K562 (cell line): ENCODE measurements at regions not wholly inside any gene's neighbourhood (a gene's known extent, or its start where the extent isn't known, plus 50 kb on each side); places are given as distances from the start of the nearest gene placed in this dataset.

Source experiments
- DMBX1 ChIP-seq: fragments of 250-450 bp; sonication (Bioruptor Pico); IDR thresholded peaks from 2 replicates; pipeline ENCODE4 v1.8.0; 2022; ENCODE audit warnings: inconsistent platforms, mild to moderate bottlenecking, moderate library complexity, borderline replicate concordance
- EGR1 ChIP-seq: fragments of 450-650 bp; conservative IDR thresholded peaks from 2 replicates; pipeline ENCODE4 v1.6.1; 2017; ENCODE audit warnings: mild to moderate bottlenecking
- HSF4 ChIP-seq: fragments of 250-450 bp; sonication (Bioruptor Pico); IDR thresholded peaks from 2 replicates; pipeline ENCODE4 v2.1.2; 2022; ENCODE audit warnings: mild to moderate bottlenecking, moderate library complexity, borderline replicate concordance
- PPARD ChIP-seq: fragments of 250-450 bp; sonication (Bioruptor Pico); IDR thresholded peaks from 2 replicates; pipeline ENCODE4 v1.8.0; 2022; ENCODE audit warnings: inconsistent platforms, mild to moderate bottlenecking, moderate library complexity
- RFX7 ChIP-seq: fragments of 250-450 bp; sonication (Bioruptor Pico); IDR thresholded peaks from 2 replicates; pipeline ENCODE4 v1.5.1; 2021; ENCODE audit warnings: mild to moderate bottlenecking
- SIX5 ChIP-seq, 2 experiments: IDR thresholded peaks; 2 replicates each; pipeline ENCODE4 v1.6.1; 2011; ENCODE audit warnings: low read length in 2 of 2, borderline replicate concordance in 1 of 2, low read depth in 1 of 2, mild to moderate bottlenecking in 1 of 2, moderate library complexity in 1 of 2; ENCODE audit not compliant: insufficient read depth in 1 of 2
- ZNF77 ChIP-seq: fragments of 250-450 bp; sonication (Bioruptor Pico); IDR thresholded peaks from 2 replicates; pipeline ENCODE4 v1.5.0; 2020
- ZNF778 ChIP-seq: fragments of 450-650 bp; formaldehyde crosslinking; IDR thresholded peaks from 2 replicates; pipeline ENCODE4 v1.4.0; 2020; ENCODE audit warnings: mild to moderate bottlenecking, moderate library complexity
- TF ChIP-seq, protein P1 (sequence below), 2 experiments: fragments of 450-650 bp in 1 of 2; sonication (generic) in 1 of 2; formaldehyde crosslinking in 1 of 2; IDR thresholded peaks; 2 replicates each; pipeline versions ENCODE4 v1.7.1 to v1.9.0; 2016 to 2022; ENCODE audit warnings: inconsistent platforms in 1 of 2, mild to moderate bottlenecking in 1 of 2, missing genetic modification reagents in 1 of 2
- TF ChIP-seq, protein P2 (sequence below): fragments of 250-450 bp; sonication (Bioruptor Pico); IDR thresholded peaks from 2 replicates; pipeline ENCODE4 v1.5.0; 2020; ENCODE audit warnings: mild to moderate bottlenecking
- TF ChIP-seq, protein P3 (sequence below): fragments of 250-450 bp; sonication (Bioruptor Pico); IDR thresholded peaks from 2 replicates; pipeline ENCODE4 v1.4.0; 2020; ENCODE audit warnings: mild to moderate bottlenecking

DNA sequence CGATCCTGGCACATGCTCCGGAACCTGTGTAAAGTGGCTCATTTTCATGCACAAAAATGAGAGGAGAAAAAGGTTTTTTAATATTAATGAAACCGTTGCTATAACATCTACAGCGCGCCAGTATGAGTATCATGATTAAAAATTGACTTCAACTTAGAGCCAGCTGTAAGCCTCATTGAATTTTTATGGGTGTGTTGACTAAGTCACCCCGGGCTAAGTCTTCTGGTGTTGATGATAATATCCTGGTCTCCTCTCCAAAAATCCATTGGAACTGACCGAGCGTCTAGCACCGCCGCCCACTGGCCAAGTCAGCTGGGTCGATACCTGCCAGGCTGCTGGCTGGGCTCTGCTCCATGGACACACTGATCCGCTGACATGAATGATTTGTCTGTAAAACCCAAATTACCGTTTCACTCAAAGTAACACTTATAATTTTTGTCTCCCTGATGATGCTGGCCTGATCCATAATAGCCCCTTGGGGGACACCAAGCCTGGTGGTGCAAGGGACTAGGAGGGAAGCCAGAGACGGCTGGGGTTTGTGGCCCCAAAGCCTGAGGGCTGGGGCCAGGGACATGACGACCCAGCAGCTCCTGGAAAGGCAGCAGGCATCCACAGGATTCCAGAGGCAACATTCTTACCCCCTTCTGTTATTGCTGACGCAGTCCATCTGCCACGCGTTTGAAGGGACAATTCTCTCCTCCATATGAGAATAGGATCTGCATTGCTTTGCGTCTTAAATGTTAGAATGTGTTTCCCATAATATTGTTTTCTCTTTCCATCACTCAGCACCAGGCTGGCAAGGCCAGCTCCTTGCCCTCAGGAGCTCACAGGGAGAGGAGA is 131.0 kb upstream of the PPP2R2D start (continued):
- TF ChIP-seq, protein P1, sequence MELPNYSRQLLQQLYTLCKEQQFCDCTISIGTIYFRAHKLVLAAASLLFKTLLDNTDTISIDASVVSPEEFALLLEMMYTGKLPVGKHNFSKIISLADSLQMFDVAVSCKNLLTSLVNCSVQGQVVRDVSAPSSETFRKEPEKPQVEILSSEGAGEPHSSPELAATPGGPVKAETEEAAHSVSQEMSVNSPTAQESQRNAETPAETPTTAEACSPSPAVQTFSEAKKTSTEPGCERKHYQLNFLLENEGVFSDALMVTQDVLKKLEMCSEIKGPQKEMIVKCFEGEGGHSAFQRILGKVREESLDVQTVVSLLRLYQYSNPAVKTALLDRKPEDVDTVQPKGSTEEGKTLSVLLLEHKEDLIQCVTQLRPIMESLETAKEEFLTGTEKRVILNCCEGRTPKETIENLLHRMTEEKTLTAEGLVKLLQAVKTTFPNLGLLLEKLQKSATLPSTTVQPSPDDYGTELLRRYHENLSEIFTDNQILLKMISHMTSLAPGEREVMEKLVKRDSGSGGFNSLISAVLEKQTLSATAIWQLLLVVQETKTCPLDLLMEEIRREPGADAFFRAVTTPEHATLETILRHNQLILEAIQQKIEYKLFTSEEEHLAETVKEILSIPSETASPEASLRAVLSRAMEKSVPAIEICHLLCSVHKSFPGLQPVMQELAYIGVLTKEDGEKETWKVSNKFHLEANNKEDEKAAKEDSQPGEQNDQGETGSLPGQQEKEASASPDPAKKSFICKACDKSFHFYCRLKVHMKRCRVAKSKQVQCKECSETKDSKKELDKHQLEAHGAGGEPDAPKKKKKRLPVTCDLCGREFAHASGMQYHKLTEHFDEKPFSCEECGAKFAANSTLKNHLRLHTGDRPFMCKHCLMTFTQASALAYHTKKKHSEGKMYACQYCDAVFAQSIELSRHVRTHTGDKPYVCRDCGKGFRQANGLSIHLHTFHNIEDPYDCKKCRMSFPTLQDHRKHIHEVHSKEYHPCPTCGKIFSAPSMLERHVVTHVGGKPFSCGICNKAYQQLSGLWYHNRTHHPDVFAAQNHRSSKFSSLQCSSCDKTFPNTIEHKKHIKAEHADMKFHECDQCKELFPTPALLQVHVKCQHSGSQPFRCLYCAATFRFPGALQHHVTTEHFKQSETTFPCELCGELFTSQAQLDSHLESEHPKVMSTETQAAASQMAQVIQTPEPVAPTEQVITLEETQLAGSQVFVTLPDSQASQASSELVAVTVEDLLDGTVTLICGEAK (IDR thresholded peaks at IDR 0.05), result no peak
- TF ChIP-seq, protein P1 (CRISPR knock-in tag; IDR thresholded peaks at IDR 0.05), result no peak
- TF ChIP-seq, protein P2, sequence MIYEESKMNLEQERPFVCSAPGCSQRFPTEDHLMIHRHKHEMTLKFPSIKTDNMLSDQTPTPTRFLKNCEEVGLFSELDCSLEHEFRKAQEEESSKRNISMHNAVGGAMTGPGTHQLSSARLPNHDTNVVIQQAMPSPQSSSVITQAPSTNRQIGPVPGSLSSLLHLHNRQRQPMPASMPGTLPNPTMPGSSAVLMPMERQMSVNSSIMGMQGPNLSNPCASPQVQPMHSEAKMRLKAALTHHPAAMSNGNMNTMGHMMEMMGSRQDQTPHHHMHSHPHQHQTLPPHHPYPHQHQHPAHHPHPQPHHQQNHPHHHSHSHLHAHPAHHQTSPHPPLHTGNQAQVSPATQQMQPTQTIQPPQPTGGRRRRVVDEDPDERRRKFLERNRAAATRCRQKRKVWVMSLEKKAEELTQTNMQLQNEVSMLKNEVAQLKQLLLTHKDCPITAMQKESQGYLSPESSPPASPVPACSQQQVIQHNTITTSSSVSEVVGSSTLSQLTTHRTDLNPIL (CRISPR knock-in tag), result no peak
- TF ChIP-seq RFX7 (CRISPR knock-in tag), result no peak
- no peak for TF ChIP-seq PPARD (CRISPR knock-in tag)
- TF ChIP-seq, protein P3, sequence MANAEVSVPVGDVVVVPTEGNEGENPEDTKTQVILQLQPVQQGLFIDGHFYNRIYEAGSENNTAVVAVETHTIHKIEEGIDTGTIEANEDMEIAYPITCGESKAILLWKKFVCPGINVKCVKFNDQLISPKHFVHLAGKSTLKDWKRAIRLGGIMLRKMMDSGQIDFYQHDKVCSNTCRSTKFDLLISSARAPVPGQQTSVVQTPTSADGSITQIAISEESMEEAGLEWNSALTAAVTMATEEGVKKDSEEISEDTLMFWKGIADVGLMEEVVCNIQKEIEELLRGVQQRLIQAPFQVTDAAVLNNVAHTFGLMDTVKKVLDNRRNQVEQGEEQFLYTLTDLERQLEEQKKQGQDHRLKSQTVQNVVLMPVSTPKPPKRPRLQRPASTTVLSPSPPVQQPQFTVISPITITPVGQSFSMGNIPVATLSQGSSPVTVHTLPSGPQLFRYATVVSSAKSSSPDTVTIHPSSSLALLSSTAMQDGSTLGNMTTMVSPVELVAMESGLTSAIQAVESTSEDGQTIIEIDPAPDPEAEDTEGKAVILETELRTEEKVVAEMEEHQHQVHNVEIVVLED (CRISPR knock-in tag), result no peak
- TF ChIP-seq HSF4 (CRISPR knock-in tag), result no peak
- TF ChIP-seq DMBX1 (CRISPR knock-in tag), result no peak
- TF ChIP-seq ZNF77 (CRISPR knock-in tag), result no peak
- TF ChIP-seq EGR1, result no peak
- TF ChIP-seq SIX5 (IDR thresholded peaks at IDR 0.05; ENCODE audit: borderline replicate concordance in 1 of 2, insufficient read depth in 1 of 2, low read depth in 1 of 2, low read length in 2 of 2), result no peak
- TF ChIP-seq ZNF778, result no peak
- TF ChIP-seq, all 486 proteins: peak for 0
